HG02885 (cell line): ENCODE measurements at regions not wholly inside any gene's neighbourhood (a gene's known extent, or its start where the extent isn't known, plus 50 kb on each side); places are given as distances from the start of the nearest gene placed in this dataset.
"Not testable (repeated sequence)": the region's sequence is repeated elsewhere in the genome, so short reads cannot be mapped to it uniquely, and the experiment has no call there.

Experiments
- ATAC-seq: cut with Tn5 transposase; IDR thresholded peaks from one replicate; pipeline ENCODE4 v1.9.1; 2021; ENCODE audit warnings: mild to moderate bottlenecking; ENCODE audit not compliant: unreplicated experiment, poor library complexity

DNA sequence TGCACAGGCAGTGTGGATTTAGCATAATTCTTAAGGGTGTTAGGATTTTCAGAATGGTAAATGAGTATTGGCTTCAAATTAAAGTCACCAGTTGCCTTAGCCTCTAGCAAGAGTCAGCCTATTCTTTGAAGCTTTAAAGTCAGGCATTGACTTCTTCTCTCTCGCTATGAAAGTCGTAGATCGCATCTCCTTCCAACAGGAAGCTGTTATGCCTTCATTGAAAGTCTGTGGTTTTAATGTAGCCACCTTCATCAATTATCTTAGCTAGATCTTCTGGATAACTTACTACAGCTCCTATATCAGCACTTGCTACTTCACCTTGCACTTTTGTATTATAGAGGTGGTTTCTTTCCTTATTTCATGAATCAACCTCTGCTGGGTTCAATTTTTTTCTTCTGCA, 320.2 kb downstream of the PTPRC start:
- ATAC-seq: no peak

DNA sequence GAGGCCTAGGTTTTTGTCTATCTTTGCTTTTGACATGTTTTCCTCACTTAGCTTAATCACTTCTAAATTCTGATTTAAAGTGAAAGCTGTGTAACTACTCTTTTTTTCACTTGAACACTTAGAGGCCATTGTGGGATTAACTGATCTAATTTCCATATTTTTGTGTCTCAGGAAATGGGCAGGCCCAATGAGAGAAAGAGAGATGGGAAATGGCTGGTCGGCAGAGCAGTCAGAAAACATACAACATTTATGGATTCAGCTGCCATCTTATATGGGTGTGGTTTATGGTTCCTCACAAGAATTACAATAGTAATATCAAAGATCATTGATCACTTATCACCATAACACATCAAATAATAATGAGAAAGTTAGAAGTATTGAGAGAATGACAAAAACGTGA, 320.8 kb downstream of the PTPRC start:
- no peak for ATAC-seq

DNA sequence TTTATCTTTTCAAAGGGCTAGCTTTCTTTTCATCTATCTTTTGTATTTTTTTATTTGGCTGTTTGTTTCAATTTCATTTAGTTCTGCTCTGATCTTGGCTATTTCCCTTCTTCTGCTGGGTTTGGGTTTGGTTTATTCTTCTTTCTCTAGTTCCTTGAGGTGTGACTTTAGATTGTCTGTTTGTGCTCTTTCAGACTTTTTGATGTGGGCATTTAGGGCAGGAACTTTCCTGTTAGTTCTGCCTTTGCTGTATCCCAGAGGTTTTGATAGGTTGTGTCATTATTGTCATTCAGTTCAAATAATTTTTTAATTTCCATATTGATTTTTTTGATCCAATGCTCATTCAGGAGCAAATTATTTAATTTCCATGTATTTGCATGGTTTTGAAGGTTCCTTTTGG, 325.0 kb downstream of the PTPRC start:
- ATAC-seq: not testable (repeated sequence)

DNA sequence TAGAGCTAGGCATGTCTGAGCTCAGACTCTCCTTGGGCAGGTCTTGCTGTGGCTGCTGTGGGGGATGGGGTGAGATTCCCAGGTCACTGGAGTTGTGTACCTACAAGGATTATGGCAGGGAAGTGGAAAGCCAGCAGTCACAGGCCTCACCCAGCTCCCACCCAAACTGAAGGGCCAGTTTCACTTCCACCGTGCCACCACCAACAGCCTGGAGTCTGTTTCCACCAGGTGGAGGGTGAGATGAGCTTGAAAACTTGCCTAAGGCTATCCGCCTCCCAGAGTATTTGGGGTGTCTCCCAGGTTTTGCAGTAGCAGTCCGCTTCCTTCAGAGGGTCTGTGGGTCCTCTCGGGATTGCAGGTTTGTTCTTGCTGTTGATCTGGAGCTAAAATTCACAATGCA, 327.7 kb downstream of the PTPRC start:
- ATAC-seq: no peak

DNA sequence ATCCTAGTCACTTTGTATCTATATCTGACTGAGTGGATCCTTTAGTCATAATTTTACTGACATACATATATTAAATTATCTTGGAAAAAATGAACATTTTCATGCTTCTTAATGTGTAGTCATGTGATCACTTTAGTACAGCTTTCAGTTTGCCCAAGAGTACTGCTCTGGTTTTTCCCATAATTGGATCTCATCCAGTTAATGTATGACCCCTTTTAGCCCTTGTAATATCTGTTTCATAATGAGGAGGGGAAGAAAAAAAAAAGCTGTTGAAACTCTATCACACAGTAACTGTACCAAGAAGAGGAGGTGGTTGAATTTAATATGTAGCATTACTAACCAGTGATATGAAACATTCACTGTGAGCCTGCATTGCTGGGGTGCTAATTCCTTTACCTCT, 328.7 kb downstream of the PTPRC start:
- no peak for ATAC-seq

DNA sequence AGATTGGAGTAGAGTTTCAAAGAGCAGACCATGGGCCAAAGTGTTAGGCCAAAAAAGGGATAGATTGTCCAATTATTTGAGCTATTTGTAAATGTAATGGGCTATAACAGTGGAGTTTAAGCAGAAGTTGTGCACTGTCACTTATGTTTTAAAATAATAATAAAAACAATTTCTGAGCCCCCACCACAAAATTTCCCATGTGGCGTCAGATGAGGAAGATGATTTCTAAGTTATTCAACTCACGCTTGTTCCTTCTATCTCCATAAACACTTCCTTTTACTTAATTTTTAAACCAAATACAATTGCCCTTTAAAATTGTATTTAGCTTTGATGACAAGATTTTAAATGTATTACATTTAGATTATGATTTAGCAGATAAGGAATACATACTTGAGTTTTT, 330.0 kb downstream of the PTPRC start:
- no peak for ATAC-seq

DNA sequence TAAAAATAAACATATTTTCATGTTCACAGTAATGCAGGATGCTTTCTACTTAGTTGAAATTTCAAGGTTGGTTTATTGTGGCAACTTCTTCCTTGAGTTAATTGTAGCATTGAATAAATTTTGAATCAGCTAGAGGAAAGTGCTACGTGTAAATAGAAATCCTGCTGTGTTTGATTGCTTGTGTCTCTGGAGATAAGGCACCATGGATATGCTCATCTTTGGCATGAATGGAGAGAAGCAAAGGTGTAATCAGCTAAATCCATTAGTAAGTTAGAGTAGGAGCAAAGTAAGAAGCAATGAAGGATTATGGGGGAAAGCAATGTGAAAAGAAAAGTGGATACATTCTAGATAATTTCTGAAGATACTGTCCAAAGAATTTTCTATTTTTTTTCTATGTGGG, 331.1 kb downstream of the PTPRC start:
- no peak for ATAC-seq

DNA sequence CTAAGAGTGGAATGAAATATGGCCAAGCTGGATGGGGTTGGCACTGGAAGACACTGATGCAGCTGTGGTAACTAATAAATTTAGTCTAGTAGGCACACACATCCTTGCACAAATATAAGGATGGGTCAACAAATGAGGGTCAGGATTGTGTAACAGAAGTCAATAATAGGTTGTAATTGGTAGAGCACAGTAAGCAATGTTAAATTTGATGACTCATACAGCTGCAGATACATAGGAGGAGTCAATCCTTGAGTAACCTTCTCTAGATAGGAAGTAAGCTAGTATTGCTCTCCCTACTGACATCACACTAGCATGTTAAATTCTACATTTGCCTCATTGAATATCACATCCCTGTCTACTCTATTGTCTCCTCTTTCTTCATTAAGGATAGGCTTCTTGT, 332.1 kb downstream of the PTPRC start:
- no peak for ATAC-seq

DNA sequence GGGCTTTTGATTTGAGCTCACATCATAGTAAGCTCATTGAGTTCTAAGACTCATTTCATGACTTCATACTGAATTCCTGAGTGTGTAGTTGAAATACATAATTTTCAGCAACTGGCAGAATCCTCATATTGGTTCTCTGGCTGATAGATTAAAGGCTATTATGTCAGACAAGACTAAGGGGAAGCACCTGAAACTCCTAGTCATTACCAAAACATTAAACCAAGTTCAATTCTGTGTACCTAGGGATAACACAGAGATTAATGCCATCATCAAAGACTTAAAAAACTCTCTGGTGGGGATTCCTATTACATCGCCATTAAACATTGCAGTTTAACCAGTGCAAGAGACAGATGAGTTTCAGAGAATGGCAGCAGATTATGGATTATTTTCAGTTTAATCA, 339.1 kb downstream of the PTPRC start:
- no peak for ATAC-seq

DNA sequence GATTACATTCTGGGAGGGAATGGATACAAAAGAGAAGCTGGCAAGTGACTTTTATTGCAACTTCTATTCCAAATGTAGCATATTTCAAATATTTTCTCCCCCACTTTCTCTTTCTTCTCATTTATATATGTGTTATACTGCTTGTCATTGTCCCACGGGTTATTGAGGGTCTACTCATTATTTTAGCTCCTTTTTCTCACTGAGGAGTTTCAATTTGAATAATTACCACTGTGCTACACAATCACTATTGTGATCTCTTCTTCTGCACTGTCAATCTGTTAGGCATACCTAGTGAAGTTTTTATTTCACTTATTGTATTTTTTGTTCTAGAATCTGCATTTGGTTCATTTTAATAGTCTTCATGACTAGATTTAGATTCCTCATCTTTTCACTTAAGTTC, 339.7 kb downstream of the PTPRC start:
- no peak for ATAC-seq

DNA sequence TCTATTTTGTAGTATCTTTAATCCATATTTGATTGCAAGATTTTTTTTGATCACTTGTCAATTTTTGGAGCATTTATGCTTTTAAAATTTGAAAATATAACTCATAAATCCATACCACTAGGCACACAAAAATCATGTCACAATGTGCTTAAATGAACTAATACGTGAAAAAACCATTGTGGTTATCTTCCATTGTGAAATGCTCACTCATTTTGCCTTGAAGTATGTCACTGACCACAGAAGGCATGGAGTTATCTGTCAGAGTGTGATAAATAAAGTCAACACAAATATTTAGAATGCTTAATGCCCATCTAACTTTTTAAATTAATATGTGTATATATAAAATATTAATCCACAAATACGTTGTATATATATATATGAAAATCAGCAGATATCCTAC, 347.2 kb downstream of the PTPRC start:
- ATAC-seq: no peak

DNA sequence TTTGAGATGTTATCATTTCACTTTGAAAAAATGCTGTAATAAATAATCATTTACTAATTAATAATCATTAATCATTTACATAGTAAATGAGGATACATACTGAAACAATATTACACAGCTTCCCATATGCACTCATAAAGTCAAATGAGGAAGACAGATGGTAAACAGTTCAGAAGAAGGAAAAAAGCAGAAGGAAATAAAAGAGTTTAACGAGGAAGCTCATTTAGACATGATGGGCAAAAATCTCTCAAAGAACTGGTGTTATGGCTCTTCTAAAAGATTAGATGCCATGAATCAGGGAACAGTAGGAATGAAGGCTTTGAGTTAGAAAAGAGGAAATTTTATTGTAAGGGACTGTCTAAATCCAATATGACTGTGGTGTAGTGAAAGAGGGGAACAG, 347.6 kb downstream of the PTPRC start:
- ATAC-seq: no peak

DNA sequence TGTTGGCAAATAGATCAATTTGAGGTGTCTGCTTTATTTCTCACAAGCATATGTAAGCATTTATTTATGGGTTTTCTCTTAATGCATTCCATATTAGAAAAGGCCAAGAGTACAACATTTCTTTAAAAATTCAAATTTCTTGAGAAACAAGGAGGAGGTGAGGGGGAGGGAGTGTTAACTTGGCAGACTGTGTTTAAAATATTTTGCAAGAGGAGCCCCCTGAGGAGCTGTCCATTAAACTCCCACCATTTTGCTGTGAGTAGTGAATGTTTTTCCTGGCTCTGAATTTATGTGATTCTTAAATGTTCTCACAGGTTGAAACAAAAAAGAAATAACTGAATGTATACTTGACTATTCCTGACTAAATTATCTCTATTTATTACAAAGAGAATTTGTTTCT, 363.8 kb downstream of the PTPRC start:
- no peak for ATAC-seq

DNA sequence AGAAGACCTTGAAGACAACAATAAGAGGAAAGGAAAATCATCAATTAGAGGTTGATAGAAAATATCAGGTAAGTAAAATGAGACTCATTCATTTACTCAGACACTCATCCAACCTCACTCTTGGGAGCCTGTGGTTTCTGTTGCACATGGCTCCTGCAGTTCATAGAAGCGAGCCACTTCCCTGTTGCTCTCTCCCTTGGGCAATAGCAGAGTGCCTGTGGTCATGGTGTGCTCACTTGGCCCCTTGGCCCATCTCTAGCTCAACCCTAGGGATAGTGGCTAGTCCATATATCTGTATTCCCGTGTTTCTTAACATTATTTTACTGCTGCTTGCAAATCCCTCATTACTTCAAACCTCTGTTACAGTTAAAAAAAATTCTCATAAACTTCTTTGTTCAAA, 368.6 kb downstream of the PTPRC start:
- no peak for ATAC-seq

DNA sequence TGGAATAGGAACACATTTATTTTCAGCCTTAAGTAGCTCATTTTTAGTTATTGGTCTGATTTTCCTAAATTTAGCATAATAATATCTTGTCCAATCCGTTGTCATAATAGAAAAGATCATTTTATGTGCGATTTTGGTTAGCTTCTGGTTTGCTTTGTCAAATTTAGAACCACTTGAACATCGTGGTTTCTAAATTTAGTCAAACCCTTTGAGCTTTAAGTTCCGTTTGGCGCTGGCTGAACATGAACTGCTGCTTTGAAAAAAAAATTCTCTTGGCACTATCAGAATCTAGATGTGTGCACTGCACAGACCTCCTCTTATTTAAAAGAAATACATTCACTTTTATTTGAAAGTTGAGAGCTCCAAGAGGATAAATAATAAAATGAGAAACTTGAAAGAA, 370.6 kb downstream of the PTPRC start:
- peak; percentile 75 for ATAC-seq

DNA sequence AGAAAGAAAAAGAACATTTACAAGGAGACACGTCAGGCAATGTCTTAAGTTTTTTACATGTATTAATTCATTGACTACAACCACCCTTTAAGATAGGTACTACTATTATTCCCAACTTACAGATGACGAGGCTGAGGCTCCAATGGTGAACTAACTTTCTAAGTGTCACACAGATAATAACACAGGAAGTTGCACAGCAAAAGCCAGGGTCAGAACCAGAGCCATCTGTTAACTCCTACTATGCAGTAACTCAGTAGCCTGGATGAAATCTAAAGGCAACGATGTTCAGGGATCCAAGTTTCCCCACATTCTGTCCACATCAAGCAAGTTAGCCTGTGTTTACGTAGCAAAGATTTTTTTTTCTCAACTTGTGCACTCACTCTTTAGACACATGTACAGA, 371.7 kb downstream of the PTPRC start:
- no peak for ATAC-seq

DNA sequence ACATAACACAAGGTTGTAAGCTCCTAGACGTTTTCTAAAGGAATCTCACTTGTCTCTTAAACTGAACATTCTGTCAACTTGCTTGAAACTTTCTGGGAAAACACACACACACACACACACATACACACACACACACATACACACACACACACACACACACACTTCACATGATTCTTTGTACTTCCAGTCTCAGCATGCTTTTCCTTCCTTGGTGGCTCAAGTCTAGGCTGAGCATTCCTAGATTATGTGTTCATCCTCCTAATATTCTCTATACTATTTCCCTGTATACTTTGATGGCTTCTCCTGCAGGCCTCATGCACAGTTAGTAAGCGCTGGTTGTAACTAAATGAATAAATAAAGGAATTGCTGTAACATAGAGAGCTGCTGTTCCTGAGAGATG, 372.1 kb downstream of the PTPRC start:
- no peak for ATAC-seq

DNA sequence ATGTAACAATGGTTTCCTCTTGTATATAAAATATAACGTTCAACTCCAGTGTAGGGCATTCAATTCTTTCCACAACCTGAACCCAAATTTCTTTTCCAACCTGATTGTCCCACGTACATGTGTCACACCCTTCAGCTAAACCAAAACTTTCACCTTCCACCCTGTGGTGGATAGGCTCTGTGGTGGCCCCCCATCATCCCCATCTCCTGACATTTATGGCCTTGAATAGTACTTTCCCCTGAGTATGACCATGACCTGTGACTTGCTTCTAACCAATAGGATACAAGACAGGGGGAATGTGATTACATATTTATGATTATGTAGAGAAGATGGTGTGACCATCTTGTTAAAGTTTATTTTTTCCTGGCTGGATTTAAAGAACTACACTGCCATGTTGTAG, 377.0 kb downstream of the PTPRC start:
- ATAC-seq: no peak

DNA sequence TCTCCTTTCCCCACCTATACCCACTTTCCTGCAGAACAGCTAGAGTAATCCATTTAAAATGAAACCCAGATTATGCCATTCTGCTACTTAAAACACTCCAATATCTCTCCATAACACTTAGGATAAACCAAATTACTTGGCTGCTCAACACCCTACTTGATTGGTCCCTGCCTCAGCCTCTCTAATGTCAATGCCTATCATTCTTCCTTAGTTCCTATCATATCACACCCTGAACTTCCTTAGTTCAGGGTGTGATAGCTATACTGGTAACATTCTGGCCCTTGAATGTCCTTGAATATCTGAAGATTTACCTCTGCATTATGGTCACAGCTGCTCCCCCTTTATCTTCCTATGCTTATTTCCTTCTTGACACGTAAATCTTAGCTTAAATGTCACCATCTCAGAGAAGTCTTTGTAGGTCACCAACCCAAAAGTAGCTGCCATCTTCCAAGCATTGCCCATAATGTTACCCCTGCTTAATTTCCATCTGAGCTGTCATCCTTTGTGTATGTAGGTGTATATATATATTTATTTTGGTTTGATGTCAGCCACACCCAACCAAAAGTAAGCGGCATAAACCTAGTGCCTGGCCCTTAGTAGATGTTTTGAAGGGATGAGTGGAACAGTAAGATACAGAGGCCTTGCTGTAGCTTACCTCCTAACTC, 379.8 kb downstream of the PTPRC start:
- no peak for ATAC-seq

DNA sequence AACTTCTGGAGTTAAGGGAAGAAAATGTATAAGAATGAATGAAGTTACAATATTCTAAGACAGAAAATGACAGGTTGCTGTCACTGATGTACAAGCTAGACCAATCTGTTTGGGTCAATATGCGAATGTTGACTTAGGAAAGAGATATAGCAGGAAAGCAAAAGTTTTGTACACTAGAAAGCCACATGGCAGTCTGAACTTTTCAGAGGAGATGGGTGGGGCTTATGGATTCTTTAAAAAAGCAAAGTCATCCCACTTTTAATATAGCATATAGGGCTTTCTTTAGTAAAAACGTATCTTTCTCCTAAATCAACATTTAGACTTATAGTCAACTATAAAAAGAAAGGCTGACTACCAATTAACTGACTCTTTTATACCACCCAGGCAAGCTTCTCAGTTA, 381.2 kb downstream of the PTPRC start:
- ATAC-seq: no peak

DNA sequence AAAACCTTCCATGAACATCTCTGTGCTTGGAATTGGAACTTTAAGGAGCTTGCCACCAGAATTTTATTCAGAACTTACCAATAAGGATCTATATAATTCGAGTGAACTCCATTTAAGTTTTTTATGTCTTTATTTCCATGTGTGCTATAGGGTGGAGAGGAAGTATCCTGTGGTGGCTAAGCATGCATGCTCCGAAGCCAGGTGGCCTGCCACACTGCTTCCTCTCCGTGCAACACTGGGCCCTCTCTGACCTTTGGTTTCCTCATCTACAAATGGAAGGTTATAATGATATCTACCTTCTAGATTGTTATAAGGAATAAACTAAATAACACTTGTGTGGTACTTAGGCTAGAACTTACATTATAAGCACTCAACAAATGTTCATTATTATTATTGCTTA, 382.1 kb downstream of the PTPRC start:
- ATAC-seq: no peak

DNA sequence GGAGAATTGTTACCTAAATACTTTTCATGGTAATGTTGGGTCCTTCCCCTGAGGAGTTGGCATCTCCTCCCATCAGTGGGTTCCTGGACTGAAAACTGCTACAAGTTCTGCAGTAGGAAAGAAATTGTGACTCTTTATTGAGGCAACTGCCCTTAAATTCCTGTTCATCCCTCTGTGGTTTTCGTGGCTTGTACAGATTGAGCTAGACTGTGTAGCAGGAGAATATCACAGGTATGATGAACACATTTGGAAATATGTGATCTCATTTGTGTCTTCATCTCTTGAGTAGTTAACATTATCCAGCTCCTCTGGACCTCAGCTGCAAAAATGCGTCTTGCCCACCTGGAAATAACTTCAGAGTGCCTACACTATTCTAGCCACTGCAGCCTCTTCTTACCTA, 390.6 kb downstream of the PTPRC start:
- ATAC-seq: no peak

DNA sequence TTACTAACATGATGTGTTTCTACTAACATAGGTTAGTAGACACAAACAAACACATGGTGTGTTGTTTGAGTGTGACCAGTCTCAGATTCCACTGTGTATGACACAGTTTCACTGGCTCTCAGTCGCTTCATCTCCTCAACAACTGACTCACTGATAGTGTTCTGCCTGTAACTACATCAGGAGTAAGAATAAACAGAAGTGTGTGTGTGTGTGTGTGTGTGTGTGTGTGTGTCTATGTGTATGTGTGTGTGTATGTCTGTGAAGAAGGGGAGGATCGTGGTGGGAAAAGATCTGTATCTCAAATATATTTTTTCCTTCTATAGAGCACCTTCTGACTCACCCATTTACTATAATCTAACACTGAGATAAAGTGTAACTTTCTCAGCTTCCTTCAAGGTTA, 391.0 kb downstream of the PTPRC start:
- ATAC-seq: no peak
